ENCODE measurements at regions not wholly inside any gene's neighbourhood (a gene's known extent, or its start where the extent isn't known, plus 50 kb on each side); places are given as distances from the start of the nearest gene placed in this dataset.

DNA sequence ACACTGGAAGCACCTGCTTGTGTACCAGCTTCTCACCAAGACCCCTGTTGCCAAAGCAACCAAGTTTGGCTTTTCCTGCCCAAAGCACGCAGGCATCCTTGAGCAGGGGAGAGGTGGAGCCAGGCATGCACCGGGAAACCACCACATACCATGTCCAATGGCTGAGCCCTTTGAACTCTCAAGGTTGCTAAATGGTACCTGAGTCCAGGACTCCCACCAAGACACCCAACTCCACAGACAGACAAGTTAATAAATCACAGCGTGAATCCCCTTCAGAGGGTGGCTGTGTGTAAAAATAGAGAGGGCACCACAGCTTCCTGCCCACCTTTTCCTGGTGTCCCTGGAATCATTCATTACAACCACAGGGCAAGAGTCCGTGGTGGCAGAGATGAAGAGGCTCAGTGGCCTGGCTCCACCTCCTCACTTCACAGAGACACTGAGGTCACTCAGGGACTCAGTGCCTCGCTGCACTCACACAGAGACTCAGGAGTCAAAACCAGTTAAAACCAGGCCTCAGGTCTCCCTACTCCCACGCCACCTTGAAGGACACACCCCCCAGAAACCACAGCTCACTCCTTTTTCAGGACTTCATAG is 143.7 kb downstream of the C5orf15 start:
- Histone ChIP-seq H2AK5ac (ENCODE audit: insufficient read length, low read length) (no peak overlapping the region), H4K8ac (replicated peaks; ENCODE audit: insufficient read length, low read depth, low read length) (no peak overlapping the region), H3K79me1 (ENCODE audit: insufficient read depth, low read depth, low read length, poor library complexity, severe bottlenecking) (no peaks in the 10 kb centered on the region), H4K20me1 (ENCODE audit: control insufficient read depth, insufficient read depth, insufficient read length) (no peaks in the 10 kb centered on the region), H3T11ph (ENCODE audit: low read length) (no peak overlapping the region), H4K5ac (ENCODE audit: insufficient read length, low read depth, low read length) (no peak overlapping the region), H3K79me2 (ENCODE audit: insufficient read depth, low read length) (no peaks in the 10 kb centered on the region), H2BK15ac (ENCODE audit: low read depth, low read length) (no peak overlapping the region), H3K14ac (ENCODE audit: insufficient read depth, low read length) (no peak overlapping the region; the same call in 1 of the 2 replicates), H3K9me3 (ENCODE audit: control insufficient read depth, low read depth, low read length) (no peaks in the 10 kb centered on the region), H3K56ac (ENCODE audit: insufficient read length, low read depth, low read length) (no peak overlapping the region), H3K4ac (ENCODE audit: low read depth, low read length) (no peak overlapping the region), H2BK5ac (ENCODE audit: insufficient read length, low read length) (no peak overlapping the region), H3K9ac (ENCODE audit: extremely low read depth, insufficient read length, low read length) (no peak overlapping the region), H4K91ac (ENCODE audit: insufficient read length, low read depth, low read length) (no peak overlapping the region), H2BK120ac (ENCODE audit: low read depth, low read length, poor library complexity, severe bottlenecking) (no peak overlapping the region), H3K27ac (ENCODE audit: insufficient read length, low read depth, low read length) (no peak overlapping the region), H3K4me2 (ENCODE audit: insufficient read depth, insufficient read length, low read length) (no peak overlapping the region), H3K18ac (ENCODE audit: insufficient read length, low read depth, low read length) (no peak overlapping the region), H2BK12ac (ENCODE audit: insufficient read length, low read depth, low read length) (no peak overlapping the region), H3K23me2 (ENCODE audit: insufficient read length, low read depth, low read length, poor library complexity, severe bottlenecking) (no peaks in the 10 kb centered on the region), H3K27me3 (ENCODE audit: insufficient read depth, low read length) (no peaks in the 10 kb centered on the region), H2BK20ac (ENCODE audit: low read depth, low read length, poor library complexity, severe bottlenecking) (no peak overlapping the region), H2AFZ (ENCODE audit: low read length) (no peak overlapping the region), H3K4me1 (ENCODE audit: insufficient read depth, low read length) (no peaks in the 10 kb centered on the region), H3K23ac (ENCODE audit: insufficient read length, low read depth, low read length) (no peak overlapping the region)
- Mint-ChIP-seq H3K9me3 (peaks cover 3% of the 10 kb centered on the region in 2 experiments; a peak in 3 of 5 replicates), H3K27me3 (ENCODE audit: low read depth) (peaks cover 18% of the 10 kb centered on the region), H3K4me3 (no peak overlapping the region), H3K36me3 (ENCODE audit: insufficient read depth in 1 of 3, low read depth in 3 of 3) (no peaks in the 10 kb centered on the region; a peak in 1 of 7 replicates), H3K27ac (no peak overlapping the region), H3K4me1 (peaks cover 0 to 6% of the 10 kb centered on the region in 2 experiments; a peak in 1 of 4 replicates)
- no CpG with 5 or more reads among the region's 6 CpGs for WGBS (ENCODE audit: extremely low coverage, insufficient read length, low lambda C conversion rate)
- TF ChIP-seq, protein P1, sequence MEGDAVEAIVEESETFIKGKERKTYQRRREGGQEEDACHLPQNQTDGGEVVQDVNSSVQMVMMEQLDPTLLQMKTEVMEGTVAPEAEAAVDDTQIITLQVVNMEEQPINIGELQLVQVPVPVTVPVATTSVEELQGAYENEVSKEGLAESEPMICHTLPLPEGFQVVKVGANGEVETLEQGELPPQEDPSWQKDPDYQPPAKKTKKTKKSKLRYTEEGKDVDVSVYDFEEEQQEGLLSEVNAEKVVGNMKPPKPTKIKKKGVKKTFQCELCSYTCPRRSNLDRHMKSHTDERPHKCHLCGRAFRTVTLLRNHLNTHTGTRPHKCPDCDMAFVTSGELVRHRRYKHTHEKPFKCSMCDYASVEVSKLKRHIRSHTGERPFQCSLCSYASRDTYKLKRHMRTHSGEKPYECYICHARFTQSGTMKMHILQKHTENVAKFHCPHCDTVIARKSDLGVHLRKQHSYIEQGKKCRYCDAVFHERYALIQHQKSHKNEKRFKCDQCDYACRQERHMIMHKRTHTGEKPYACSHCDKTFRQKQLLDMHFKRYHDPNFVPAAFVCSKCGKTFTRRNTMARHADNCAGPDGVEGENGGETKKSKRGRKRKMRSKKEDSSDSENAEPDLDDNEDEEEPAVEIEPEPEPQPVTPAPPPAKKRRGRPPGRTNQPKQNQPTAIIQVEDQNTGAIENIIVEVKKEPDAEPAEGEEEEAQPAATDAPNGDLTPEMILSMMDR (conservative IDR thresholded peaks at IDR 0.05) = no peak
- DNase-seq = no peak
